HG03521 (cell line): ENCODE measurements at regions not wholly inside any gene's neighbourhood (a gene's known extent, or its start where the extent isn't known, plus 50 kb on each side); places are given as distances from the start of the nearest gene placed in this dataset.
"Not testable (repeated sequence)": the region's sequence is repeated elsewhere in the genome, so short reads cannot be mapped to it uniquely, and the experiment has no call there.

ENCODE experiments used
- ATAC-seq: cut with Tn5 transposase; IDR thresholded peaks from one replicate; pipeline ENCODE4 v1.9.1; 2021; ENCODE audit warnings: mild to moderate bottlenecking, moderate library complexity; ENCODE audit not compliant: unreplicated experiment

DNA sequence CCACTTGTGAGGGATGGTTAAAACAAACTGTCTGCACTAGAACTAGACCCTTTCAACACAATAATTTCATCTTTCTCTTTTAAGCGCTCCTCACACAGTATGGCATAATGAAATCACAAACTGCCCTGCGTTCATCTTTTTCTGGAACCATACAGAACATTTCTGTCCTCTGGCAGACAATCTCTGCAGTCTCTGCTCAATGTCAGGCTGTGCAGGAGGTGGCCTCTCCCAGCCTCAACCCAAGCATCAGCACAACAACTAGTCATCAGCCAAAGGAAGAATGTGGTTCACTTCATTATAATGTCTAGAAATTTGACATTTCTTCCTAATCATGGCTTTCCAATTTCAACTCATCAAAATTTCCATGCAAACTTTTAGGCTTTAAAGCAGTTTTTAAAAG lies 125.1 kb upstream of the STARD13 start:
- ATAC-seq, result no peak

DNA sequence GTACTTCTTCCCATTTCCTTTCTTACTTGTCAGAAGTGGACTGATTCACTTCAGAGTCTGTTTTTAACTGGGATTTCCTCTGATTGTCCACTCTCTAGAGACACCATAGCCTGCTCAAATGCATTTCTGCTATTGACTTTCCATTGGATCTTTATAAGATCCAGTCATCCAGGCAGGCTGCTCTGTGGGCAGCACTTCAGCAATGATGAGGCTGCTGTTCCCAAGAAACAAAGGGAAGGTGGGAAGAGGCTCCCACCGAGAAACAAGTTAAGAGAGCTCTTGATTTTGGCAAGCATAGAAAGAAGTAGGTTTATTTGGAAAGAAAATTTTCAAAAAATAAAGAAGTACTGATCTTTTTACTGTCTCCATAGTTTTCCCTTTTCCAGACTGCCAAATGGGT lies 125.8 kb upstream of the STARD13 start:
- ATAC-seq, result no peak

DNA sequence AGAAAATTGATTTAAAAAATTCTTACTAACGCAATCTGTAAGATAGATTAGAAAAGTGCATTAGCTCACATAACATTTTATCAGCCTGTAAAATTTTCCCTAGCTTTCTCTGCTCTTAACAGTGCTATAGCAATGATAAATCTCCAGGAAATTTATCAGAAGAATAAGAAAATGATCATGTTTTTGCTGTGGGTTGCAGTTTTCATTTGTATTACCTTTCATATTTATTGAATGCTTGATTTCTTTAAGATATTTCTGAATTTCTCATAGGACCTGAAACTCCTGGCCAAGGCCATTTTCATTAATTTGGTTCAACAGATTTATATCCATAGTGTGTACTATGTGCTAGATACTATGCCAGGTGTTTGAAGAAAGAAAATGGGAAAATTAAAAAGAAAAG lies 130.3 kb upstream of the STARD13 start:
- no peak for ATAC-seq

DNA sequence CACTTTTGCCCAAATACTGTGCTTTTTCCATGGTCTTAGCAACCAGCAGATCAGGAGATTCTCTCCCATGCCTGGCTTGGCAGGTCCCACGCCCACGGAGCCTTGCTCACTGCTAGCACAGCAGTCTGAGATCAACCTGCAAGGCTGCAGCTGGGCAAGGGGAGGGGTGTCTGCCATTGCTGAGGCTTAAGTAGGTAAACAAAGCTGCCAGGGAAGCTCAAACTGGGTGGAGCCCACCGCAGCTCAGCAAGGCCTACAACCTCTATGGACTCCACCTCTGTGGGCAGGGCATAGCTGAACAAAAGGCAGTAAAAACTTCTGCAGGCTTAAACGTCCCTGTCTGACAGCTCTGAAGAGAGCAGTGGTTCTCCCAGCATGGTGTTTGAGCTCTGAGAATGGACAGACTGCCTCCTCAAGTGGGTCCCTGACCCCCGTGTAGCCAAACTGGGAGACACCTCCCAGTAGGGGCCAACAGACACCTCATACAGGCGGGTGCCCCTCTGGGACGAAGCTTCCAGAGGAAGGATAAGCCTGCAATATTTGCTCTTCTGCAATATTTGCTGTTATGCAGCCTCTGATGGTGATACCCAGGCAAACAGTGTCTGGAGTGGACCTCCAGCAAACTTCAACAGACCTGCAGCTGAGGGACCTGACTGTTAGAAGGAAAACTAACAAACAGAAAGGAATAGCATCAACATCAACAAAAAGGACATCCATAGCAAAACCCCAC lies 132.8 kb upstream of the STARD13 start:
- not testable (repeated sequence) for ATAC-seq

DNA sequence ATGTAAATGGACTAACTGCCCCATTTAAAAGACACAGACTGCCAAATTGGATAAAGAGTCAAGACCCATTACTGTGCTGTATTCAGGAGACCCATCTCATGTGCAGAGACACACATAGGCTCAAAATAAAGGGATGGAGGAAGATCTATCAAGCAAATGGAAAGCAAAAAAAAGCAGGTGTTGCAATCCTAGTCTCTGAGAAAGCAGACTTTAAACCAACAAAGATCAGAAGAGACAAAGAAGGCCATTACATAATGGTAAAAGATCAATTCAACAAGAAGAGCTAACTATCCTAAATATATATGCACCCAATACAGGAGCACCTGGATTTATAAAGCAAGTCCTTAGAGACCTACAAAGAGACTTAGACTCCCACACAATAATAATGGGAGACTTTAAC lies 134.6 kb upstream of the STARD13 start:
- not testable (repeated sequence) for ATAC-seq

DNA sequence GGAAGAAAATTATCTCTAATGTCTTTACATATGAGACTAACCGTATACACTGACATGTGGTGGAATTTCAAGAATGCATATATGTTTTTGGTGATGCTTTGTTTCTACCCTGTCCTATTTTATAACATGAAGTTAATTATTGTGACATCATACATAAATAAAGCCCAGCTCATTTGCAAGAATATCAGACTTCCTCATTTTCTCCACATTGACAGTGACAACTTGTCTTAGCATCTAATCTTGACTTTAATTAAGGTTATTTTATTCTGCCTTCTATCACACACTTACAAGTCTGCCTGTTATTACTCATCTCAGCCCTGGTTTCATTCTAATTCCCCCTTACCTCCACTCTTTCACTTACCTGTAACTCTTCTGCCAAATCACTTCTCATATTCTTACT lies 140.6 kb upstream of the STARD13 start:
- no peak for ATAC-seq

DNA sequence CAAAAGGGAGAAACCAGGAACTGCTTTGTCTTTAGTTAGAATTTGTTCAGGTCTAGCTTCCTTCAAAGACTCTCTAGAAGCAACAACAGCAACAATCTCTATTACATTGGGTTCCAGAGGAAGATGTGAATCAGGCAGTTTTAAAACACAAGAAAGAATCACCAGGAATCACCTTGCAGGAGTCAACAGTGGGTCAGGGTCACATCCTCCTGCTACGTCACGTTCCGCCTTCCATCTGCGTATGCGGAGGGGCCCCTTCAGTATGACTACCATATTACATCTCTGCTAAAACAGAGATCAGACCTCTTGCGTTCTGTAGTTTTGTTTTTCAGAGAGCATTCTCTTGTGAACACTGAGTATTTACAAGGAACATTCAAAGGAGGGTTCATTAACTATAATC lies 147.8 kb upstream of the STARD13 start:
- no peak for ATAC-seq

DNA sequence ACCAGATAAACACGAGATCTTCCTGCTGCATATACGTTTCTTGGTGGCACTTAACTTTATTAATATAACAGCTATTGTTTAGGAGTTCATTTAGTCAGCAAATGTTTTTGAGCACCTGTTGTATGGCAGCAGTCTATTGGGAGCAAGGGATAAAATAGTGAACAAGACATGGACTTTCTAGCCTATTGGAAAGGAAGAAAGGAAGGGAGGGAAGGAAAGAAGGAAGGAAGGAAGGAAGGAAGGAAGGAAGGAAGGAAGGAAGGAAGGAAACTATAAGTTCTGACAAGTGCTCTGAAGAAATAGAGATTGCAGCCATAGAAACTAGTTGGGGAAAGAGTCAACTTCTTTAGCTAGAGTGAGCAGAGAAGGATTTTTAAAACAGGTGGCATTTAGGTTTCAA lies 149.1 kb upstream of the STARD13 start:
- ATAC-seq, result no peak

DNA sequence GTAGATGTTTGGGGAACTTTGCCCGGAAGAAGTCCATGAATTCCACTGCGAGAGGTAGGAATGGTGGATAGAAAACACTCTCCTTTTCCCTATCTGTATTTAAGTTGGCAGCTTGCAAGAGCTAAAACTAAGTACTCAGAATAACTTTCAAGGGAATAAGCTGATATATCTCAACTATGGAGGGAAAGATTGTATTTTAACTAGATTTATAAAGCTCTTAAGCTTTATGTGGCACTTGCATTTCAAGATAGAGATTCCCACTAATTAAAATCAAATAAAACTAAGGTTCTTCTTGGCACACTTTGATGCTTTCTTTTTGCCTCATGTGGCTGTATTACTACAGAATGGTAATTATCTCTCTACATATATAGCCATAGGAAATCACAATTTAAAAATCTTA lies 149.7 kb upstream of the STARD13 start:
- ATAC-seq, result no peak

DNA sequence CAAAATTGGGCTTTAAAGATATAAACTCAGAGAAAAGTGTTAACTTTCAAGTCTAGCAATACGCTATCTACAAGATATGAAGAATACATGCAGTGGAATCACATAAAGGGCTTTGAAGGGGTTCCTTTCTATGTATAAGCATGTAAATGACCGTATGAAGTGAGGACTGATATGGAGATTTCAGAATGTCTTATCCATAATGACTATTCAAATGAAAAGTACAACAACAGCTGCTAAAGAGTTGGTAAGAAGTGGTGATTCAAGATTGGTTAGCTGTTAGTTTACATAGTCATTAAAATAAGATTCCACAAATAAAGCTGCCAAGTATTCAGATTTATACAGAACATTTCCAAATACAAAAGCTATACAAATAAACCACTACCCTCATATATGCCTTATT lies 153.4 kb upstream of the STARD13 start:
- ATAC-seq, result no peak

DNA sequence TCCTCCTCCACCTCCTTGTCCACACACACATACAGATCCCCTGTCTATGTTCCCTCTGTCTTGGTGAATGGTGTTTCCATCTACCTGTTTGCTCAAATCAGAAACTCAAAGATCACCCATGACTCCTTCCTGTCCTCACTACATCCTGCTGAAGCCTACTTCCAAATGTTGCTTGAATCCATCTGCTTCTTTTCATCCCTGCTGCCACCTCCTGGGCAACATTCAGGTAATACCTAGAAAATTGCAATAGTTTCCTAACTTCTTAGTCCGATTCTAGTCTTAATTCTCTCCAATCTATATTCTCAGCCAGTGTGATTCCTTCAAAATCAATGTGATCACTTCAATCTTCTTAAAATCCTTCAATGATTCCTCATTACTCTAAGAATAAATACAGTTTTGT lies 155.5 kb upstream of the STARD13 start:
- no peak for ATAC-seq

DNA sequence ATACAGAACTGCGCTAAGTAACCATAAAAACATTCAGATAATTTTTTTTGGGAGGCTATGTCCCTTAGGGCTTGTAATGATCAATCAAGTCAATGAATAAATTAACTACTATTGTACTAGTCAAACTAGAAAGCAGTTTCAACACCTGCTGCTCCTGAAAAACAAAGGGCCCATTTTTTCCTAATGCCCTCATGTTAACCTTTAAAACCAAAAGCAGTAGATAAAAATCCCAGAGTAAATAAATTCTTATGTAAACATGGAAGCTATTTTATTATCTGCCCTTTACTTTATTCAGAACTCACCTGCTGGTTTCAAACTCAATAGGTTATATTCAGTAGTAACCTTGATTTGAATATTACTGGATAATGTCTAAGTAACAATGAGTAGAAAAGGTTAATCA lies 159.5 kb upstream of the STARD13 start:
- ATAC-seq, result no peak

DNA sequence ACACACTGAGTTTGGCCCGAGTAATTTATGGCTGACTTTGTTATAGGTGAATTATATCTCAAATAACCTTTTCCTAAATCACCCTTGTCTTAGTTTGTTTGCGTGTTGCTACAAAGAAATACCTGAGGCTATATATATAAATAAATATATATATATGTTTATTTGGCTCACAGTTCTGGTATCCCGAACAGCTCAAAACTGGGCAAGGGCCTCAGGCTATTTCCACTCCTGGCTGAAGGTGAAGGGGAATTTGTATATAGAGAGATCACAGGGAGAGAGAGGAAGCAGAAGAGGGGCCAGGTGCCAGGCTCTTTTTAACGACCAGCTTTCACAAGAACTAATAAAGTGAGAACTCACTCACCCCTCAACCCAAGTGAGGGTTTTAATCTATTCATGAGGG lies 159.9 kb upstream of the STARD13 start:
- ATAC-seq, result no peak

DNA sequence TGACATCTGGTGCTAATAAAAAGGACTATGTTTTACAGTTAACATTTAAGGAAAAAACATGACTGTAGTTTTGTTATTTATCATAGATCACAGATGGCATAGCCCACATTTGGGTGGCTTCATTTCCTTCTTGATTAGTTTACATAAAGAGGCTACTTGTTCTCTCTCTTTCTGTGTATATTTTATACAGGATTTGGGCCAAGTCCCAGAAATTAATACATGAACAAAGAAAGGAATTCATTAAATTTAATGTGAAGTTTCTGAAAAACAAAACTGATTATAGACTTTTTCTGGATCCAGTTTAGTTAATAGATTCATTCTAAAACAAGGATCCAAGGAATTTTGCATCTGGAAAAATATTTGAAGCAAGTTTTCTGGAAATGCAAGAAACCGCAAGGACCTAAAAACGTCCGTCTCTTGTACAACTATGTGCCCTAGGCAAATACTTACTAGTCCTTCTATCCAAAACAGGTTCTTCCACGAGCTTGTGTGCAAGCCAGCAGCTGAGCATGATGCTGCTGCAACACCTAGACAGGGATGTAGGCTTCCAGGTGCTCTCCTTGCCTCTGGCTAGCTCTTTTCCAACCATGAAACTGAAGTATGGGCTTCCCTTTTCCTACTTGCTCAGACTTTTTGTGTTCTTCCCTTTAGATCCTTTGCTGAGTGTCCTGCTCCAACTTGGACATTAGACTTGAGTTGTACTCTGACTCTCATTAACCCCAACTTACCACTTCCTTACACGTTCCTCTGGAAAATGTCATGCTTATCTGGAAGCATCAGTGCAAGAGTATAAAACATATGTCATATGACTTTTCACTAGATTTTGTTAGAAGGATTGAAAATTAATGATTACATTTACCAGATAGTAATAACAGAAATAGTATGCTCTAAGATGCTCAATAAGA lies 161.5 kb upstream of the STARD13 start:
- ATAC-seq, result no peak

DNA sequence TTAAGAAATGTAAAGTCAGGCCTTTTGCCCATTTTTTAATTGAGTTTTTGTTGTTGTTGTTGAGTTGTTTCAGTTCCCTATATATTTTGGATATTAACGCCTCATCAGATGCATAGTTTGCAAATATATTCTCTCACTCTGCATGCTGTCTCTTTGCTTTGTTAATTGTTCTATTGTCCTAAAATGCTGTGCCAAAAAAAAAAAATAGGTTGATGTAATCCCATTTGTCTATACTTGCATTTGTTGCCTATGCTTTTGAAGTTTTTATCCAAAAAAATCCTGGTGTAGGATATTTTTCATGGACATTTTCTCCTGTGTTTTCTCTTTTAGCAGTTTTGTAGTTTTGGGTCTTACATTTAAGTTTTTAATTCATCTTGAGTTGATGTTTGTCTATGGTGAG lies 163.3 kb upstream of the STARD13 start:
- no peak for ATAC-seq

DNA sequence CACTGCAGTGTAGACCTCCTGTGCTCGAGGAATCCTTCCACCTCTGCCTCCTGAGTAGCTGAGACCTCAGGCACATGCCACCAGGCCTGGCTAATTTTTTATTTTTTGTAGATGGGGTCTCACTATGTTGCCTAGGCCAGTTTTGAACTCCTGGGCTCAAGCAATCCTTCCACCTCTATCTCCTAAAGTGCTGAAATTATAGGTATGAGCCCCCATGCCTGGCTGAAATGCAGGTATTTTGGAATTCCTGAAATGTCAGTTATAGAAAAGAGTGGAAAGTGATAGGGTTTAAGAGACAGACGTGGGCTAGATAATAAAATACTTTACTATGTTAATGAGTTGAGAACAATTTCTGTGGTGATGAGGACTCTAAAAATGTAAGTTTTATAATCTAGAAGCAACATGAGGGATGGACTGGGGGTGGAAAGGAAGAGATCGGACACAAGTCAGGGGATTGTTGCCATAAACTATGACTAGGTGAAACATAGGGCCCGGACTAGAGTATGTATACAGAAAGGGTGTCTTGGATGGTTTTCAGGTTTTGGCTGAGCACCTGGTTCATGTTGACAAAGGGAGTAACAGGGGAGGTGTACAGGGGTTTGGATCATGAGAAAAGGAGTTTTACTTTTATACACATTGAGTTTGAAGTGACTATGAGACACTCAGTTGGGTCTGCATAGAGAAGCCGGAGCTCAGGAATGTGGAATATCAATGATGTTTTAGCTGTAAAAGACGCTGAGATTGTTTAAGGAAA lies 165.6 kb upstream of the STARD13 start:
- no peak for ATAC-seq

DNA sequence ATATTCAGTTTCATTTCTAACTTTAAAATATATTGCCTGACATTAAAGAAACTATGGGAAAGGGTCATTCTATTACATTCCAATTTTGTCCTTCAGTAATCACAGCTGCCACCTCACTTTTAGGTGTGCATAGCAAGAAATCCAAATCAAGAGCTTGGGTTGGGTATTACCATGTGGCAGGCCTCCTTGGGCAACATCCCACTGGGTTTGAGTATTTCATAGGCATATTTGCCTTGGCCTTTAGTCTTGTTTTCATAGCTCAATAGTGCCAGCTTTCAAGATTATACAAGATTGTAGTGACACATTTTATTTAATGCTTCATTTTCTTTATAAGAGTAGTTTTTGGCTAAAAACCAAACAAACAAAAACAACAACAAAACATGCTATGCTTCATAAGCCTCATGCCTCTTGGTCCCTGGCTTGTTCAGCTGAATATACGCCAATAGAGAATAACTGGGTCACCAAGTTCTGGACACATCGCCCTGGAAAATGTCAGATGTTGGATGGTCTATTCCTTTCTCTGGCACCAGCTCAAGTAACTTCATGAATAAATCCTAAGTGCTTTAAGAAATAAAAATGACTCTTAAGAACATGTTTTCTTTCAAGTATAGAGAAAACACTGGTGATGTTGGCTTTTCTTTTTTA lies 167.4 kb upstream of the STARD13 start:
- ATAC-seq, result no peak

DNA sequence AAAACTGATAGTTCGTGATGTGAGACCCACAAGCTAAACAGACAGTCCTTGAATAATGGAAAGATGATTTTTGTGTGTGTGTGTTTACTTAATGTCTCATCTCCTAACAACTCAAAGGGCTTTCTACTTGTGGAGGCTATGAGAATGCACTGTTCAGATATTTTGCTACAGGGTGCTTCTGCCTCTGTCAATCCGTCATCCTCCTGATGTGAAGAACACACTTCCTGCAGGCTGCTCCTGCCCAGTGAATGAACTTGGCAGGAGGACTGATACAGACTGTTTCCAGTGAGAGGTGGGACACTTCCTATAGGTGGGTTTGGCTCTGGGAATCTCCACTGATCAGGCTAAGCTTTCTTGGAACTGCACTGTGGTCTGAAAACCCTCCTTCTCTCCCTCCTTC lies 168.4 kb upstream of the STARD13 start:
- no peak for ATAC-seq

DNA sequence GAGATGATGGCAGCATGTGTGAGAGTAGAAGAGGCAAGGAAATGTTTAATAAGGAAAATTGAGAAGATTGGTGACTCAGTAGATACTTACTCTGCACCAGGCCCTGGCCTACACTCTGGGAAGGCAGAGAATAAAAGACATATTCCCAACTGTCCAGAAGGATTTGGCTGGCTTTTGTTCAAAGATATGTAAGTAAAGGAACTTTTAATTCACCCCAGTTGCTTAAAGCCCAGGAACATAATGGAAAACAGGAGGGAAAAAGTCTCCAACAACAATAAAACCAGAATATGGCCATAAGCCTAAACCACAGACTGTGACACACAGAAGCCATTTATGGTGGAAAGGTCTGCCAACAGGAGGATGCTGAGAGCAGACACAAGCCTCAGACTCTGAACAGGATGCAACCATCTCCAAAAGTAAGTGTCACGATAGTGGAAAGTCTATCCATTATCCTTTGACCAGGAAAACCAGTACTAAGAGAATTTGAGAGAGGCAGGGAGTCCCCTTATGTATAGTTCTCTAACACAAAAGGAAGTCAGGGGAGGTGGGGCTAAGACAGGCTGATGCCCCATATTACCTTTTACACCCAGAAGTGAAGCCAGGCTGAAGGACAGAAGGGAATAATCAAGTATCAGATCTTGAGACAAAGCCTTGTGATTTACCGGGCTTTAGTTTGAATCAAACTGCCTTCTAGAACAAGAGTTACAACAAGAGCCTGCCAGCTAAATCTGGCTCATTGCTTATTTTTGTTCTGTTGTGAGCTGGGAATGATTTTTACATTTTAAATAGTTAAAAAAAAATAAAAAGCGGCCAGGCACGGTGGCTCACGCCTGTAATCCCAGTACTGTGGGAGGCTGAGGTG lies 169.5 kb upstream of the STARD13 start:
- no peak for ATAC-seq

DNA sequence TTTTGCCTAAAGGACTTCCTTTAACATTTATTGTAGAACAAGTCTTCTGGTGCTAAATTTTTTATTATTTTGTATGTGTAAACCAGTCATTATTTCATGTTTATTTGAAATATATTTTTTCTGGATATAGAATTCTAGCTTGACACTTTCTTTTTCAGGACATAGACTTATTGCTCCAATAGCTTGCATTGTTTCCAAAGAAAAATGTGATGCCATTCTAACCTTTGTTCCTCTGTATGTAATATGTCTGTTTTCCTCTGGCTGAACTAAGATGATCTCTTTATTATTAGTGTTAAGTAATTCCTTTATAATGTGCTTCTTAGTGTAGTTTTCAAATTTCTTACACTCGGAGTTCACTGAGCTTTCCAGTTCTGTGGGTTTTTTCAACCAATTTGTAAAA lies 174.1 kb upstream of the STARD13 start:
- ATAC-seq, result no peak
